Gastrocnemius medialis (tissue), 4 donors: ENCODE measurements at regions not wholly inside any gene's neighbourhood (a gene's known extent, or its start where the extent isn't known, plus 50 kb on each side); places are given as distances from the start of the nearest gene placed in this dataset.

Experiments
- CTCF ChIP-seq, 5 experiments: fragments of 450-650 bp in 3 of 5; fragments of 200-600 bp in 2 of 5; sonication (generic) in 2 of 5; IDR thresholded peaks in 4 of 5; conservative IDR thresholded peaks in 1 of 5; 1 replicate in 4 of 5; 2 replicates in 1 of 5; pipeline ENCODE4 v1.5.1; 2016 to 2019; ENCODE audit warnings: antibody characterized with exemption in 5 of 5, mild to moderate bottlenecking in 3 of 5, moderate library complexity in 3 of 5
- POLR2A ChIP-seq, 2 donors: fragments of 450-650 bp; IDR thresholded peaks; one replicate each; pipeline ENCODE4 v1.6.1; 2017; ENCODE audit warnings: antibody characterized with exemption in 2 of 2, mild to moderate bottlenecking in 2 of 2, moderate library complexity in 2 of 2

DNA sequence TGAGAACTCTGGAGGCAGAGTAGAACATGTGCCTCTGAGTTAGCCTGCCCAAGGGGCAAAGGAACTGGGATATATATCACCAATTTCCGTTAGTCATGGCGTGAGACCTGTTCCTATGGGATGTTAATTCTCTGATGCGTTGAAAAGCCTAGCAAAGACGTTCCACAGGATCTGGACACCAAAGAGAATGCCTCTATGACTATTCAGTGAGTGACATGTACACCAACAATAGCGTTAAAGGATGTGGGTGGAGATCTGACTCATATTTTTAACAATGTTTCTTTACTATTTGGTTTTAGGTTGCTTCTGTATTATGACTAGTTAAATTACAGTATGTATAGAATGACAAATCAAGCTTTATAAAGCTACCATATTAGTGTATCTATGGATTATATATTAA lies 320.9 kb upstream of the MC4R start:
- TF ChIP-seq CTCF (IDR thresholded peaks at IDR 0.05 in 4 of 5, conservative IDR thresholded peaks at IDR 0.05 in 1 of 5) (no peak), POLR2A (IDR thresholded peaks at IDR 0.05) (no peak)
